Lung (tissue), 11 donors: ENCODE measurements at regions not wholly inside any gene's neighbourhood (a gene's known extent, or its start where the extent isn't known, plus 50 kb on each side); places are given as distances from the start of the nearest gene placed in this dataset.

Experiments used
- ATAC-seq: fragments of 200-7000 bp; cut with Tn5 transposase; one replicate; pipeline ENCODE4 v1.9.1; 2020; ENCODE audit warnings: moderate number of reproducible peaks; ENCODE audit not compliant: insufficient read depth, low FRiP score
- DNase-seq, 3 donors: peaks; one replicate each; pipeline ENCODE4 v3.0.0-alpha.2; 2013 to 2017
- H3K27ac ChIP-seq, 2 donors: one replicate each; pipeline ENCODE4 v1.5.1; 2013; ENCODE audit warnings: mild to moderate bottlenecking in 2 of 2, moderate library complexity in 2 of 2, control low read depth in 1 of 2, inconsistent platforms in 1 of 2, low read depth in 1 of 2, low read length in 1 of 2
- H3K27me3 ChIP-seq, 3 donors: one replicate each; pipeline ENCODE4 v1.5.1; 2013; ENCODE audit warnings: low read length in 2 of 3; ENCODE audit not compliant: control insufficient read depth in 3 of 3, insufficient read depth in 3 of 3
- H3K36me3 ChIP-seq, 4 donors: one replicate each; pipeline ENCODE4 v1.5.1; 2013; ENCODE audit warnings: low read length in 4 of 4, mild to moderate bottlenecking in 1 of 4, moderate library complexity in 1 of 4; ENCODE audit not compliant: control insufficient read depth in 4 of 4, insufficient read depth in 4 of 4
- H3K4me1 ChIP-seq, 5 donors: one replicate each; pipeline ENCODE4 v1.5.1; 2013; ENCODE audit warnings: low read length in 5 of 5, mild to moderate bottlenecking in 2 of 5, moderate library complexity in 1 of 5; ENCODE audit not compliant: control insufficient read depth in 5 of 5, insufficient read depth in 5 of 5
- H3K4me3 ChIP-seq: one replicate; pipeline ENCODE4 v1.5.1; 2013; ENCODE audit warnings: mild to moderate bottlenecking, control low read depth, moderate library complexity
- H3K9ac ChIP-seq, 2 donors: one replicate each; pipeline ENCODE4 v1.5.1; 2013; ENCODE audit warnings: low read length in 2 of 2, control low read depth in 1 of 2; ENCODE audit not compliant: insufficient read depth in 1 of 2
- H3K9me3 ChIP-seq, 4 donors: one replicate each; pipeline ENCODE4 v1.5.1; 2013; ENCODE audit warnings: low read length in 3 of 4, mild to moderate bottlenecking in 1 of 4, moderate library complexity in 1 of 4; ENCODE audit not compliant: control insufficient read depth in 4 of 4, insufficient read depth in 3 of 4
- WGBS, 2 donors: extraction: QIAGEN DNeasy Blood & Tissue Kit; methylation state at CpG; one replicate each; pipeline ENCODE4 v1.1.7; 2013; 5-methylcytosine and 5-hydroxymethylcytosine counted together
- TF ChIP-seq, protein P1 (sequence below): IDR thresholded peaks from 2 replicates; pipeline ENCODE4 v1.5.1; 2012; ENCODE audit warnings: mild to moderate bottlenecking; ENCODE audit errors: control extremely low read depth, extremely low read depth
- donor health status: control.
- donor health status: control.
- donor health status: Bipolar disorder and iron deficiency.
- donor health status: healthy.
- donor health status: DM: yes; HTN: yes; CAD: no.

DNA sequence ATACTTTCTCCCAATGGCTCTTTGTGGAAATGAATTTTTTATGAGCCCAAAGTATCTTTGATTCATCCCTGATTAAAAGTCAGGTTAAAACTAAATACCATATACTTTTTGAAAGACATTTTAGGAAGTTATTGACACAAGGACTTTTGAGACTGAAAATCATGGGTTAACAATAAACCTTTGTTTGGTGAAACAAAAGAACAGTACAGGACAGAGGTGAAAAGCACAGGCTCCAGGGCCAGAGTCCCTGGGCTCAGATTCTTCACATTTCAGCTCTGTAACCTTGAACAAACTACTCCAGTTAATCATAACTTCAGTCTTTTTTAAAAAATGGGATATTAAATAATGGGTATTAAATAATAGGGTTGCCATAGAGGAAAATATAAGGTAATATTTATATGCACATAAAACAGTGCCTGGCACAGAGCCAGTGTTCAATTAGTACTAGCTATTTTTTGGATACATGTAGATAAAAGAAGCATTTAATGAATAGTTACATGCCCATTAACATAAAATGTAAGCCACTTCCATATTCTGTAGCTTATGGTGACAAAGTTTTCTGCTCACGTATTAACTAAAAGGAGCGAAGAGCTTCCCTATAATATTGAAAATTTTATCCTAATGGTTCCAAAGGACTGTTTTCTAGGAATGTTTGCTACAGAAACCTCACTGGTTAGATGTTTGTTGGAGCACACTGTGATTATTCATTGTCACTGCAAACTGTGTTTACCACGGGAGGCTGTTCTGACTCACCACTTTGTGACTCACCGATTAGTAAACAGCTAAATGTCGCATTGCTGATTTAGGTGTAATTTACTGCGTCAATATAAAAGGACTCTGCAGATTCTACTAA is 255.4 kb downstream of the DAD1 start:
- H3K9me3 ChIP-seq = peaks cover 2 to 7% (median 6%) of the 10 kb centered on the region in 4 donors
- TF ChIP-seq, protein P1, sequence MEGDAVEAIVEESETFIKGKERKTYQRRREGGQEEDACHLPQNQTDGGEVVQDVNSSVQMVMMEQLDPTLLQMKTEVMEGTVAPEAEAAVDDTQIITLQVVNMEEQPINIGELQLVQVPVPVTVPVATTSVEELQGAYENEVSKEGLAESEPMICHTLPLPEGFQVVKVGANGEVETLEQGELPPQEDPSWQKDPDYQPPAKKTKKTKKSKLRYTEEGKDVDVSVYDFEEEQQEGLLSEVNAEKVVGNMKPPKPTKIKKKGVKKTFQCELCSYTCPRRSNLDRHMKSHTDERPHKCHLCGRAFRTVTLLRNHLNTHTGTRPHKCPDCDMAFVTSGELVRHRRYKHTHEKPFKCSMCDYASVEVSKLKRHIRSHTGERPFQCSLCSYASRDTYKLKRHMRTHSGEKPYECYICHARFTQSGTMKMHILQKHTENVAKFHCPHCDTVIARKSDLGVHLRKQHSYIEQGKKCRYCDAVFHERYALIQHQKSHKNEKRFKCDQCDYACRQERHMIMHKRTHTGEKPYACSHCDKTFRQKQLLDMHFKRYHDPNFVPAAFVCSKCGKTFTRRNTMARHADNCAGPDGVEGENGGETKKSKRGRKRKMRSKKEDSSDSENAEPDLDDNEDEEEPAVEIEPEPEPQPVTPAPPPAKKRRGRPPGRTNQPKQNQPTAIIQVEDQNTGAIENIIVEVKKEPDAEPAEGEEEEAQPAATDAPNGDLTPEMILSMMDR = no peak
- DNase-seq = no peak
- peaks cover 0 to 3% (median 0%) of the 10 kb centered on the region in 5 donors for H3K4me1 ChIP-seq
- WGBS, 2 donors = 55 to 74% methylated on average over 6 of the region's 6 CpGs
- no peak overlapping the region for H3K4me3 ChIP-seq
- H3K9ac ChIP-seq = no peak overlapping the region
- peak; percentile 80 for ATAC-seq
- H3K36me3 ChIP-seq = no peaks in the 10 kb centered on the region
- no peaks in the 10 kb centered on the region for H3K27me3 ChIP-seq
- no peak overlapping the region for H3K27ac ChIP-seq

DNA sequence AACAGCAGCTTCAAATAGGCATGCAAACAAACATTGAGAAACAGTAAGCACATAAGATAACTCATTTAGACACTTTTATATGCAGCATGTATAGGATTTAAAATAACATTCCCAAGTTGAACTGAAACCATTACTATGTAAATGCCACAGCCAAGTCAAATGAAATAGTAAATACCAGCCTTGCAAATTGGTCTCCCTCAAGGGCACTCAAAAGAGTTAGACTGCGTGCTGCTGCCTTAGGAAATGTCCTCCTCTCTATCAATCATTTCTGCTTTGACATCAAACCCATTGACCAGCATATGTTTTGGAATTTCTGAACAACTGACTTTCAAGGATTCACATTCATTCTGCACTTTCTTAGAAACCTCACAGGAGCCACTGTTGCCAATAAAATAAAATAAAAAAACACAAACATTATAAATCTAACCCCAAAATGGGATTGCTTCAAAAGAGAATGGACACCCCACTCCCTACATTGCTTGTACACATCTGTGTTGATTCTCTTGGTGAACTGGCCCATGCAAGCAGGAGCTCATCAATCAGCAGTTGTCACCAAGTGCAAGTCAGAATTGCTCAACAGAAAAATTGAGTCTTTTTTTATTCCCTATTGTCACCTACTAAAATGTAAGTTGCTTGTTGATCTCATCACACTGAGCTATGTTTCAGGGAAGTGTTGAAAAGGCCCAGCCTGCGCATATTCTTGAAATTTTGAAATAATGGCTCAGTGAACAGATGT is 256.2 kb downstream of the DAD1 start:
- Histone ChIP-seq H3K27ac (no peak overlapping the region), H3K4me1 (no peaks in the 10 kb centered on the region), H3K9ac (no peak overlapping the region), H3K4me3 (no peak overlapping the region), H3K36me3 (no peaks in the 10 kb centered on the region), H3K27me3 (no peaks in the 10 kb centered on the region), H3K9me3 (peaks cover 2 to 9% (median 6%) of the 10 kb centered on the region in 4 donors)
- WGBS, 2 donors = 67 to 75% methylated on average over 2 of the region's 2 CpGs
- no peak for ATAC-seq
- DNase-seq = peak in 1 of 3 donors; percentile 33
- TF ChIP-seq, protein P1 = no peak

DNA sequence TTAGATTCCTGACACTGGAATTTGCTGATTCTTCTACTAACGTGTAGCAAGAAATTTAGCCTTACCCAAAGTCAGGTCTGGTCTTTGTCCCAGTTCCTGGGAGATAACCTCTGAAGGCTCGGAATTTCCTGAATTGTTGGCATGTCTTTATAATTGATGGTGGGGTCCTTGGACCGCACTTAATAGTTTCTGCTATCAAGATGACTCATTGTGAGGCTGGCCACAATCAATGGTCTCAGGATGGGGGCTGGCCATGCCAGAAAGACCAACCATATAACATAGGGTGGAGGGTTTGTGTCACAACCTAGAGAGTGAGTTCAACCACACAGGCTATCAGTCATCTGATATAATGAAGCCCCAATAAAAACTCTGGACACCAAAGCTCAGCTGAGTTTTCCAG is 259.7 kb downstream of the DAD1 start:
- DNase-seq (no peak), ATAC-seq (no peak)
- peaks cover 2 to 11% (median 6%) of the 10 kb centered on the region in 4 donors for H3K9me3 ChIP-seq
- H3K4me1 ChIP-seq = no peaks in the 10 kb centered on the region
- no peaks in the 10 kb centered on the region for H3K27me3 ChIP-seq
- TF ChIP-seq, protein P1 = no peak
- H3K4me3 ChIP-seq = no peak overlapping the region
- no peak overlapping the region for H3K9ac ChIP-seq
- no peaks in the 10 kb centered on the region for H3K36me3 ChIP-seq
- H3K27ac ChIP-seq = no peak overlapping the region
- 67 to 90% methylated on average over 3 of the region's 3 CpGs for WGBS, 2 donors
